WTC11 (cell line): ENCODE measurements at regions not wholly inside any gene's neighbourhood (a gene's known extent, or its start where the extent isn't known, plus 50 kb on each side); places are given as distances from the start of the nearest gene placed in this dataset.

Source experiments
- ATAC-seq: fragments of 200-7000 bp; cut with Tn5 transposase; 2 replicates; pipeline ENCODE4 v1.10.0; 2021; ENCODE audit warnings: mild to moderate bottlenecking, moderate library complexity
- CTCF ChIA-PET: fragments of 300-600 bp; sonication (Branson Sonifier 250); formaldehyde crosslinking; loops from one replicate; lab custom pipeline; 2021; ENCODE audit warnings: antibody characterized with exemption; lab: Charles Lee
- POLR2A ChIA-PET: fragments of 350-600 bp; sonication (Branson Sonifier 250); formaldehyde crosslinking; loops from one replicate; lab custom pipeline; 2021; ENCODE audit warnings: antibody characterized with exemption; lab: Charles Lee
- DNase-seq: peaks from one replicate; pipeline ENCODE4 v3.0.0; 2021; ENCODE audit warnings: low spot score
- H3K27ac Mint-ChIP-seq: 2 replicates; pipeline ENCODE4 v1.8.0; 2021; ENCODE audit warnings: mixed read lengths
- H3K27me3 Mint-ChIP-seq: 2 replicates; pipeline ENCODE4 v1.8.0; 2021; ENCODE audit warnings: low read depth, mild to moderate bottlenecking, moderate library complexity, mixed read lengths
- H3K36me3 Mint-ChIP-seq: 2 replicates; pipeline ENCODE4 v1.8.0; 2021; ENCODE audit warnings: mixed read lengths
- H3K4me1 Mint-ChIP-seq: 2 replicates; pipeline ENCODE4 v1.8.0; 2022; ENCODE audit warnings: mixed read lengths
- H3K4me3 Mint-ChIP-seq: 2 replicates; pipeline ENCODE4 v1.8.0; 2021; ENCODE audit warnings: mild to moderate bottlenecking, moderate library complexity, mixed read lengths
- H3K9me3 Mint-ChIP-seq: 2 replicates; pipeline ENCODE4 v1.8.0; 2021; ENCODE audit warnings: mixed read lengths
- AR ChIP-seq: fragments of 250-450 bp; sonication (Bioruptor Pico); IDR thresholded peaks from 2 replicates; pipeline ENCODE4 v1.9.0; 2021; ENCODE audit warnings: mild to moderate bottlenecking
- CREM ChIP-seq: sonication (generic); formaldehyde crosslinking; IDR thresholded peaks from 2 replicates; pipeline ENCODE4 v1.8.1; 2022; ENCODE audit warnings: mild to moderate bottlenecking, missing genetic modification reagents, moderate library complexity
- FOXK1 ChIP-seq: sonication (generic); formaldehyde crosslinking; IDR thresholded peaks from 2 replicates; pipeline ENCODE4 v1.8.0; 2022; ENCODE audit warnings: mild to moderate bottlenecking, moderate library complexity, missing genetic modification reagents
- GRHL2 ChIP-seq: fragments of 250-450 bp; sonication (Bioruptor Pico); IDR thresholded peaks from 2 replicates; pipeline ENCODE4 v1.8.0; 2022; ENCODE audit warnings: mild to moderate bottlenecking, moderate library complexity; ENCODE audit not compliant: insufficient replicate concordance, severe bottlenecking
- HMGXB4 ChIP-seq: sonication (generic); formaldehyde crosslinking; IDR thresholded peaks from 2 replicates; pipeline ENCODE4 v1.8.1; 2023; ENCODE audit warnings: mild to moderate bottlenecking, moderate library complexity, missing genetic modification reagents
- JAZF1 ChIP-seq: fragments of 250-450 bp; sonication (Bioruptor Pico); IDR thresholded peaks from 2 replicates; pipeline ENCODE4 v1.9.0; 2021; ENCODE audit warnings: moderate library complexity, mild to moderate bottlenecking, inconsistent platforms
- KAT7 ChIP-seq: sonication (generic); formaldehyde crosslinking; IDR thresholded peaks from 2 replicates; pipeline ENCODE4 v1.8.1; 2023; ENCODE audit warnings: missing genetic modification reagents, mild to moderate bottlenecking, borderline replicate concordance
- MYBL2 ChIP-seq: sonication (generic); formaldehyde crosslinking; IDR thresholded peaks from 2 replicates; pipeline ENCODE4 v1.8.1; 2023; ENCODE audit warnings: mild to moderate bottlenecking, moderate library complexity, missing genetic modification reagents
- NFATC4 ChIP-seq: fragments of 250-450 bp; sonication (Bioruptor Pico); IDR thresholded peaks from 2 replicates; pipeline ENCODE4 v1.9.0; 2021; ENCODE audit warnings: mild to moderate bottlenecking
- NFYB ChIP-seq: sonication (generic); formaldehyde crosslinking; conservative IDR thresholded peaks from 2 replicates; pipeline ENCODE4 v1.8.0; 2022; ENCODE audit warnings: low read depth, missing genetic modification reagents
- NR1H2 ChIP-seq: sonication (generic); formaldehyde crosslinking; IDR thresholded peaks from 2 replicates; pipeline ENCODE4 v1.9.0; 2021; ENCODE audit warnings: mild to moderate bottlenecking, moderate library complexity, missing genetic modification reagents
- NR3C1 ChIP-seq: sonication (generic); formaldehyde crosslinking; conservative IDR thresholded peaks from 2 replicates; pipeline ENCODE4 v1.8.1; 2023; ENCODE audit warnings: low read depth, mild to moderate bottlenecking, missing genetic modification reagents
- OVOL2 ChIP-seq: fragments of 250-450 bp; sonication (Bioruptor Pico); IDR thresholded peaks from 2 replicates; pipeline ENCODE4 v1.9.0; 2021; ENCODE audit warnings: mild to moderate bottlenecking, borderline replicate concordance
- RELA ChIP-seq: sonication (generic); formaldehyde crosslinking; IDR thresholded peaks from 2 replicates; pipeline ENCODE4 v1.8.1; 2022; ENCODE audit warnings: missing genetic modification reagents, mild to moderate bottlenecking, borderline replicate concordance
- TP53 ChIP-seq: sonication (generic); formaldehyde crosslinking; IDR thresholded peaks from 2 replicates; pipeline ENCODE4 v1.8.1; 2023; ENCODE audit warnings: mild to moderate bottlenecking, missing genetic modification reagents
- ZNF219 ChIP-seq: sonication (generic); formaldehyde crosslinking; IDR thresholded peaks from 2 replicates; pipeline ENCODE4 v1.8.0; 2023; ENCODE audit warnings: missing genetic modification reagents, mild to moderate bottlenecking, borderline replicate concordance
- ZNF263 ChIP-seq: sonication (generic); formaldehyde crosslinking; IDR thresholded peaks from 2 replicates; pipeline ENCODE4 v1.8.1; 2022; ENCODE audit warnings: low read depth, mild to moderate bottlenecking, moderate library complexity, missing genetic modification reagents
- ZNF425 ChIP-seq: fragments of 250-450 bp; sonication (Bioruptor Pico); conservative IDR thresholded peaks from 2 replicates; pipeline ENCODE4 v1.9.0; 2021; ENCODE audit warnings: mild to moderate bottlenecking

- DNase-seq: no peak
- no peaks in the 10 kb centered on the region; the same call in 1 of the 2 replicates for H3K27me3 Mint-ChIP-seq
- POLR2A ChIA-PET: no interaction called here
- H3K27ac Mint-ChIP-seq: no peak overlapping the region
- TF ChIP-seq ZNF219: no peak
- TF ChIP-seq HMGXB4 (CRISPR knock-in tag): no peak
- TF ChIP-seq CREM (CRISPR knock-in tag): no peak
- peaks cover 25% of the 10 kb centered on the region for H3K9me3 Mint-ChIP-seq
- CTCF ChIA-PET: interaction anchor here (1.4 kb wide), 1 partner anchor 13 kb away, joined by 4 read pairs; no protein-coding TSS in a partner anchor
- H3K4me1 Mint-ChIP-seq: peaks cover 2% of the 10 kb centered on the region; the same call in 1 of the 2 replicates
- H3K36me3 Mint-ChIP-seq: peaks cover 20% of the 10 kb centered on the region
- no peak for ATAC-seq
- H3K4me3 Mint-ChIP-seq: no peak overlapping the region
These were observed 89.9 kb upstream of the DHX15 start for GRCh38 chr4:24674279-24674678.

- ChIA-PET POLR2A (no interaction called here), CTCF (no interaction called here)
- H3K27me3 Mint-ChIP-seq: peaks cover 5% of the 10 kb centered on the region; the same call in 1 of the 2 replicates
- no peak overlapping the region for H3K4me3 Mint-ChIP-seq
- H3K4me1 Mint-ChIP-seq: peaks cover 12% of the 10 kb centered on the region
- no peak for TF ChIP-seq HMGXB4 (CRISPR knock-in tag)
- no peak for TF ChIP-seq KAT7 (CRISPR knock-in tag)
- no peak for TF ChIP-seq NFYB
- no peak for TF ChIP-seq RELA
- TF ChIP-seq MYBL2: no peak
- no peak for TF ChIP-seq TP53 (CRISPR knock-in tag)
- no peak for TF ChIP-seq ZNF263 (CRISPR knock-in tag)
- TF ChIP-seq FOXK1 (CRISPR knock-in tag): no peak
- TF ChIP-seq NFATC4 (CRISPR knock-in tag): no peak
- no peak for TF ChIP-seq OVOL2 (CRISPR knock-in tag)
- TF ChIP-seq, all 79 proteins: peak for 0
- peaks cover 20% of the 10 kb centered on the region for H3K36me3 Mint-ChIP-seq
- DNase-seq (no peak), ATAC-seq (no peak)
- H3K27ac Mint-ChIP-seq: no peak overlapping the region
- peaks cover 29% of the 10 kb centered on the region for H3K9me3 Mint-ChIP-seq
These were observed 91.5 kb upstream of the DHX15 start for GRCh38 chr4:24675721-24676389.

GRCh38 chr4:24677909-24678308 lies 93.6 kb upstream of the DHX15 start:
- ChIA-PET CTCF (interaction anchor here (1.3 kb wide), 1 partner anchor 9 kb away, joined by 3 read pairs; no protein-coding TSS in a partner anchor), POLR2A (no interaction called here)
- Mint-ChIP-seq H3K27ac (no peak overlapping the region), H3K4me3 (no peak overlapping the region), H3K9me3 (peaks cover 29% of the 10 kb centered on the region), H3K27me3 (peaks cover 5% of the 10 kb centered on the region; the same call in 1 of the 2 replicates), H3K36me3 (peaks cover 20% of the 10 kb centered on the region), H3K4me1 (peaks cover 27% of the 10 kb centered on the region)
- no peak for ATAC-seq
- DNase-seq: no peak
- TF ChIP-seq GRHL2 (CRISPR knock-in tag): no peak
- no peak for TF ChIP-seq ZNF219
- TF ChIP-seq AR (CRISPR knock-in tag): no peak
- TF ChIP-seq FOXK1 (CRISPR knock-in tag): no peak
- no peak for TF ChIP-seq JAZF1 (CRISPR knock-in tag)
- no peak for TF ChIP-seq ZNF425 (CRISPR knock-in tag)
- TF ChIP-seq RELA: no peak
- no peak for TF ChIP-seq NR3C1 (CRISPR knock-in tag)
- TF ChIP-seq NR1H2 (CRISPR knock-in tag): no peak
